Gastrocnemius medialis (tissue), 4 donors: ENCODE measurements at regions not wholly inside any gene's neighbourhood (a gene's known extent, or its start where the extent isn't known, plus 50 kb on each side); places are given as distances from the start of the nearest gene placed in this dataset.

Source experiments
- POLR2A ChIP-seq, 2 donors: fragments of 450-650 bp; IDR thresholded peaks; one replicate each; pipeline ENCODE4 v1.6.1; 2017; ENCODE audit warnings: antibody characterized with exemption in 2 of 2, mild to moderate bottlenecking in 2 of 2, moderate library complexity in 2 of 2
- TF ChIP-seq, protein P1 (sequence below), 5 experiments: fragments of 450-650 bp in 3 of 5; fragments of 200-600 bp in 2 of 5; sonication (generic) in 2 of 5; IDR thresholded peaks in 4 of 5; conservative IDR thresholded peaks in 1 of 5; 1 replicate in 4 of 5; 2 replicates in 1 of 5; pipeline ENCODE4 v1.5.1; 2016 to 2019; ENCODE audit warnings: antibody characterized with exemption in 5 of 5, mild to moderate bottlenecking in 3 of 5, moderate library complexity in 3 of 5

GRCh38 chr3:181637456-181637855 is 74.3 kb upstream of the SOX2 start:
- TF ChIP-seq, protein P1, sequence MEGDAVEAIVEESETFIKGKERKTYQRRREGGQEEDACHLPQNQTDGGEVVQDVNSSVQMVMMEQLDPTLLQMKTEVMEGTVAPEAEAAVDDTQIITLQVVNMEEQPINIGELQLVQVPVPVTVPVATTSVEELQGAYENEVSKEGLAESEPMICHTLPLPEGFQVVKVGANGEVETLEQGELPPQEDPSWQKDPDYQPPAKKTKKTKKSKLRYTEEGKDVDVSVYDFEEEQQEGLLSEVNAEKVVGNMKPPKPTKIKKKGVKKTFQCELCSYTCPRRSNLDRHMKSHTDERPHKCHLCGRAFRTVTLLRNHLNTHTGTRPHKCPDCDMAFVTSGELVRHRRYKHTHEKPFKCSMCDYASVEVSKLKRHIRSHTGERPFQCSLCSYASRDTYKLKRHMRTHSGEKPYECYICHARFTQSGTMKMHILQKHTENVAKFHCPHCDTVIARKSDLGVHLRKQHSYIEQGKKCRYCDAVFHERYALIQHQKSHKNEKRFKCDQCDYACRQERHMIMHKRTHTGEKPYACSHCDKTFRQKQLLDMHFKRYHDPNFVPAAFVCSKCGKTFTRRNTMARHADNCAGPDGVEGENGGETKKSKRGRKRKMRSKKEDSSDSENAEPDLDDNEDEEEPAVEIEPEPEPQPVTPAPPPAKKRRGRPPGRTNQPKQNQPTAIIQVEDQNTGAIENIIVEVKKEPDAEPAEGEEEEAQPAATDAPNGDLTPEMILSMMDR (IDR thresholded peaks at IDR 0.05 in 4 of 5, conservative IDR thresholded peaks at IDR 0.05 in 1 of 5), result no peak
- TF ChIP-seq POLR2A (IDR thresholded peaks at IDR 0.05), result no peak
